ENCODE measurements at regions not wholly inside any gene's neighbourhood (a gene's known extent, or its start where the extent isn't known, plus 50 kb on each side); places are given as distances from the start of the nearest gene placed in this dataset.

GRCh38 chr2:5125017-5125730 lies 567.0 kb upstream of the SOX11 start:
- no peak overlapping the region for H3K9ac ChIP-seq (ENCODE audit: insufficient read depth, low read depth, low read length)
- no peak overlapping the region for H3K4me3 ChIP-seq (replicated peaks in 1 of 3; ENCODE audit: insufficient read depth in 1 of 3, low read depth in 2 of 3, low read length in 3 of 3)
- intact Hi-C loops (cut with micrococcal nuclease; ENCODE audit: unreplicated experiment) = no loop called here
- FAIRE-seq (no peak), DNase-seq (ENCODE audit: low spot score) (no peak), ATAC-seq (no peak)
- no peak overlapping the region for H3K4me2 ChIP-seq (ENCODE audit: low read depth, low read length)
- no peaks in the 10 kb centered on the region for H4K20me1 ChIP-seq (ENCODE audit: insufficient read depth, low read length)
- WGBS (ENCODE audit: low lambda C conversion rate) = 9% methylated on average over 2 of the region's 2 CpGs
- H3K36me3 ChIP-seq (replicated peaks in 1 of 2; ENCODE audit: control insufficient read depth in 1 of 2, insufficient read depth in 2 of 2, low read length in 2 of 2) = no peaks in the 10 kb centered on the region
- CTCF ChIA-PET (ENCODE audit: low intra/inter-chr PET ratio, low total read pairs) = no interaction called here
- no peak overlapping the region for H2AFZ ChIP-seq (ENCODE audit: low read length)
- H3K27ac ChIP-seq (ENCODE audit: extremely low read length, insufficient read depth, low read length) = no peak overlapping the region
- H3K79me2 ChIP-seq (ENCODE audit: insufficient read depth, low read length) = no peaks in the 10 kb centered on the region
- H3K27me3 ChIP-seq (ENCODE audit: control insufficient read depth in 1 of 2, insufficient read depth in 2 of 2, low read length in 2 of 2) = no peaks in the 10 kb centered on the region
- H3K4me1 ChIP-seq (ENCODE audit: insufficient read depth, low read length) = no peaks in the 10 kb centered on the region
- POLR2A ChIA-PET = no interaction called here
- no TSS peak for BruUV-seq (replicated peaks)
- in situ Hi-C loops (cut with HindIII; ENCODE audit: extremely low pct_ligation_motif_present, low pct_unique_long_range_greater_than_20kb) = no loop called here
- no peak for TF ChIP-seq ZBTB21 (CRISPR knock-in tag; IDR thresholded peaks at IDR 0.05)
- TF ChIP-seq SMYD3 (CRISPR knock-in tag; IDR thresholded peaks at IDR 0.05) = no peak
- no peak for TF ChIP-seq SNAPC2 (CRISPR knock-in tag; IDR thresholded peaks at IDR 0.05)
- TF ChIP-seq ZGPAT (CRISPR knock-in tag; IDR thresholded peaks at IDR 0.05) = no peak
- TF ChIP-seq ATF5 (CRISPR knock-in tag; IDR thresholded peaks at IDR 0.05; ENCODE audit: low read depth) = no peak
- TF ChIP-seq ZNF263 (CRISPR knock-in tag; IDR thresholded peaks at IDR 0.05) = no peak
- TF ChIP-seq ZNF576 (CRISPR knock-in tag; IDR thresholded peaks at IDR 0.05) = no peak
- no peak for TF ChIP-seq GPN1 (CRISPR knock-in tag; IDR thresholded peaks at IDR 0.05; ENCODE audit: borderline replicate concordance)
- TF ChIP-seq NR3C1 (CRISPR knock-in tag; IDR thresholded peaks at IDR 0.05) = no peak
- no peak for TF ChIP-seq ATF2 (CRISPR knock-in tag; IDR thresholded peaks at IDR 0.05)
- TF ChIP-seq ZNF333 (CRISPR knock-in tag; IDR thresholded peaks at IDR 0.05; ENCODE audit: borderline replicate concordance) = no peak
- TF ChIP-seq ZNF546 (CRISPR knock-in tag; conservative IDR thresholded peaks at IDR 0.05) = no peak
- no peak for TF ChIP-seq ZNF605 (CRISPR knock-in tag; IDR thresholded peaks at IDR 0.05)
- no peak for TF ChIP-seq ZNF383 (CRISPR knock-in tag; IDR thresholded peaks at IDR 0.05; ENCODE audit: borderline replicate concordance)
- no peak for TF ChIP-seq KDM2A (CRISPR knock-in tag; IDR thresholded peaks at IDR 0.05; ENCODE audit: borderline replicate concordance, low read depth)
- peaks cover 96% of the 10 kb centered on the region for H3K9me3 ChIP-seq (ENCODE audit: low read length)
